ENCODE measurements at regions not wholly inside any gene's neighbourhood (a gene's known extent, or its start where the extent isn't known, plus 50 kb on each side); places are given as distances from the start of the nearest gene placed in this dataset.

- DNase-seq (ENCODE audit: low read depth): no peak
Observed at GRCh38 chr16:5433587-5433986, 336.0 kb upstream of the EEF2KMT start.

DNA sequence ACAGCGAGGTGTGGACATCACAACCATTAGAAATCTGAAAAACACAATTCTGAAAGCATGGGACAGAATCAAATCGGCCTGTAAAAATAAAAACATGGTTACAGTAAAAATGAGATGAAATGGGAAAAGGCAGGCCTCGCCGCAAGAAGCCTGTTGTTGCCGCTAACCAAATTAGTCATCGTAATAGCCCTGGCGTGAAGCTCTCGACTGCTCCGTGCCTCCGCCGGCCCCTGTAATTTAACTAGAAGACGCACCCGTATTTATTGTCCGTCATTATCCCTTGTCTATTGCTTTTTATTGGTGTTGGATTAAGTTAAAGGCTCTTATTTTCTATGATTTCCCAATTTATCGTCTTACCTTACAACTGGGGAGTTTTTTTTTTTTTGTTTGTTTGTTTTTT lies 334.6 kb upstream of the EEF2KMT start:
- no peak for DNase-seq (ENCODE audit: low read depth)

- DNase-seq (ENCODE audit: low read depth): no peak
Observed at GRCh38 chr16:5430598-5430997, 333.0 kb upstream of the EEF2KMT start.

GRCh38 chr16:5428932-5429331 lies 331.3 kb upstream of the EEF2KMT start:
- DNase-seq (ENCODE audit: low read depth): no peak

DNA sequence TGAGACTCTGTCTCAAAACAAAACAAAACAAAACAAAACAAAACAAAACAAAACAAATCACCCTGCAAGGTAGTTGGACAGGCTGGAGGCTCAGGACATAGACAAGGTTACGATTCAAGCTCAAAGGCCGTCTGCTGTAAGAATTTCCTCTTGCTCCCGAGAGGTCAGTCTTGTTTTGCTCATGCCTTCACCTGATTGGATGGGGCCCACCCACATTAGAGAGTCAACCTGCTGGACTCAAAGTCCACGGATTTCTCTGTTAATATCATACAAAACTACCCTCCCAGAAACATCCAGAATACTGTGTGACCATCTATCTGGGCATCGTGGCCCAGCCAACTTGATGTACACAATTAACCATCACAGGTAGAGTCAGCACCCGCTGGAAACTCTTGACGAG lies 330.0 kb upstream of the EEF2KMT start:
- no peak for DNase-seq (ENCODE audit: low read depth)

GRCh38 chr16:5422643-5423496 lies 325.3 kb upstream of the EEF2KMT start:
- DNase-seq (ENCODE audit: low read depth): no peak

GRCh38 chr16:5422047-5422446 lies 324.5 kb upstream of the EEF2KMT start:
- no peak for DNase-seq (ENCODE audit: low read depth)

- DNase-seq (ENCODE audit: low read depth): no peak
Observed at GRCh38 chr16:5416013-5416412, 318.4 kb upstream of the EEF2KMT start.

DNA sequence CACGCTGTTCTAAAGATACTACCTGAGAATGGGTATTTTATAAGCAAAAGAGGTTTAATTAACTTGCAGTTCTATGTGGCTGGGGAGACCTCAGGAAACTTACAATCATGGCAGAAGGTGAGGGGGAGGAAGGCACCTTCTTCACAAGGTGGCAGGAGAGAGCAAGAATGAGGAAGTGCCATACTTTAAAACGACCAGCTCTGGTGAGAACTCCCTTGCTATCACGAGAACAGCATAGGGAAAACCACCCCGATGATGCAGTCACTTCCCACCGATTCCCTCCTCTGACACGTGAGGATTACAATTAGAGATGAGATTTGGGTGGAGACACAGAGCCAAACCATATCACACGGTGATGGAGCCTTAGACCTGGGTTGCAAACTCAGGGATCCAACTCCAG lies 317.5 kb upstream of the EEF2KMT start:
- DNase-seq (ENCODE audit: low read depth): no peak

DNA sequence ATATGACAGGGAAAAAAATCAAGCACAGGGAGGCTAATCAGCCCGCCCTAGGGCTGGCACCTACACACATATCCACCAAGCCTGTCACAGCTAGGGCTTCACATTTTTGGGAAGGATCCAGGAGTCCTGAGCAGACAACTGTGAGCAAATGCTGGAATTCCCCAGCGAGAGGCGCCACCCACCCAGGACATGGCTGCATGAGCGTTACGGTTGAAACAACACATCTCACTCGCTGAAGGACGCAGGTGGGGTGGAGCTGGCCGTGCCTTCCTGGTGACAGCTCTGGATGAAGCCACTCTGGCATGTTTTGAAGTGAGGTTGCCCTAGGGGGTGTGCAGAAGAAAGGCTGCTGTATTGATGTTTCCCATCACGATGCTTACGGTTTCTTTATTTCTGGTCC lies 315.1 kb upstream of the EEF2KMT start:
- DNase-seq (ENCODE audit: low read depth): no peak

GRCh38 chr16:5398203-5398602 lies 300.6 kb upstream of the EEF2KMT start:
- no peak for DNase-seq (ENCODE audit: low read depth)

- no peak for DNase-seq (ENCODE audit: low read depth)
Observed at GRCh38 chr16:5396880-5397279, 299.3 kb upstream of the EEF2KMT start.

DNA sequence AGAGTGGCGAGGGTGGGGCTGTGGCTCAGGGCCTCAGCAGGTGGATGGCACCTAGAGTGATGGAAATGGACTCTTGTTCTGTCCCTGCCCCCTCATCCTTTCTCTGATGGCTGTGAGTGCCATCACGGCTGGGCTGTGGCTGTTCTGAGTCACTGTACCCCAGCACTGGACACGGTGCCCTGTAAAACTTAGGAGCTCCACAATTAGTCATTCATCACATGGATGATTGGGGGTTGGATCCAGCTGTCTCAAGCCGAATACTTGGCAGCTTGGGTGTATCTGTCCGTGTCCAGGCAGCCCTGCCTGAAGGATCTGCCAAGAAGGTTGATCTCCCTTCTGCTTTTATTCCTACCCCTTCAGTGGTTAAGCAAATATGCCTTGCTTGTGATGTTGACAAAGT lies 295.5 kb upstream of the EEF2KMT start:
- DNase-seq (ENCODE audit: low read depth): no peak

DNA sequence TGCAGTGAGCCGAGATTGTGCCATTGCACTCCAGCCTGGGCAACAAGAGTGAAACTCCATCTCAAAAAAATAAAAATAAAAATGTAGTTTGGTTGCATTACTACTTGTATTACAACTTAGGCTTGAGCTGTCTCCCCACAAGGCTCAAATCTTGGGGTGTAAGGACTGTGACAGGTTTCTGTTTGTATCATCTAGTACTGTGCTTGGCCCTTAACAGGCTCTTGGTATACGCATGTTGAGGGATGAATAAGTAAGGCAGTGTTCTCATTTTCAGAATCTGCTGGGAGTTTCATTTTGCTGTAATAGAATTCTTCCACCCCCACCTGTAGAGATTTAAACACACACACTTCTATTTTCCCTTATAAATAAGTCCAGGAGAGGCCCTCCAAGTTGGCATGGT lies 289.4 kb upstream of the EEF2KMT start:
- no peak for DNase-seq (ENCODE audit: low read depth)

GRCh38 chr16:5385811-5386210 lies 288.2 kb upstream of the EEF2KMT start:
- no peak for DNase-seq (ENCODE audit: low read depth)

GRCh38 chr16:5385115-5385514 lies 287.5 kb upstream of the EEF2KMT start:
- DNase-seq (ENCODE audit: low read depth): no peak

DNA sequence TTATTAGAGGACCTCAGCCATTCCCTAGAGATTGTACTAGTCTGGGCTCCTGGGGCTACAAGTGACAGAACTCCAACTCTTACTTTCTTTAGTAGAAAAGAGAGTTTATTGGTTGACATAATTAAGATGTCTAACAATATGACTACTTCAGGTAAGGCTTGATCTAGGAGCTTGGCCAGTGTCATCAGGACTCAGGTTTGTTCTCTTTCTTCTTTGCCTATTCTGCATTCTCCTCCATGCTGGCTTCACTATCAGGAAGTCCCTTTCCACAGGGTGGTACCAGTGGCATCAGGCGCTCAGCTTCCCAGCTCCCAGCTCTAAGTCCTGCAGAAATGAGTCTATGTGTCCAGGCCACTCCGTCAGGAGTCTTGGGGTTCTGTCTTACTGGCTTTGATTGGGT lies 286.1 kb upstream of the EEF2KMT start:
- DNase-seq (ENCODE audit: low read depth): no peak

DNA sequence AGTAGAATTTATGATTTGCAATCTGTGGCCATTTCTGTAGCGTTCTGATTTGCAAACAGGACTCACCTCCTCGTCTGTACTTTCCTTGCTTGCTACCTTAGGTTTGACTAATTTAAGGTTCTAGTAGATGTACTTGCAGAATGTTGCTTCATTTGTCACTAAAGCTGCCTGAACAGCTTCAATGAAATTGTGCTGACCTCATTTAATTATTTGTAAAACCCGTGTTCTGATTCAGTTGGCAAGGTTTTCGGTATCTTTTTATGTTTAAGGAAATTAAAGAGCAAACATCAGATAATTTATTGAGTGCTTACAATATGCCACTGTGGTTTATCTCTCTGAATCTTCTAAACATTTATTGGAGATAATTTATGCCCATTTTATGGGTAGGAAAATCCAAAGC lies 284.9 kb upstream of the EEF2KMT start:
- no peak for DNase-seq (ENCODE audit: low read depth)

DNA sequence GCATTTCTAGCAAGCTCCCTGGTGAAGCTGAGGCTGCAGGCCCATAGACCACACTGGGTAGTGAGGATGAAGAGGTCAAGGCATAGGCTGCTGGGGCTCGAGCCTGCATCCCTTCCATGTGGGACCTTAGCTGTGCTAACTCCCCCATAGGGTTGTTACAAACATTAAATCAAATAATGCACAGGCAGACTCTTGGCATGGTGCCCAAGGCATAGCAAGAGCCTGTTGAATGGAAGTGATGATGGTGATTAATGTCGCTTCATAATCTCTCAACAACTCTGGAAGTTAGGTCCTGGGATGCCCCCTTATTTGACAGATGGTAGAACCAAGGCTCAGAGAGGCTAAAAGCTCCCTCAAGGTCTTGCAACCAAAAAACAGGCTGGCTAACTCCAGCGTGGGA lies 283.9 kb upstream of the EEF2KMT start:
- DNase-seq (ENCODE audit: low read depth): no peak

DNA sequence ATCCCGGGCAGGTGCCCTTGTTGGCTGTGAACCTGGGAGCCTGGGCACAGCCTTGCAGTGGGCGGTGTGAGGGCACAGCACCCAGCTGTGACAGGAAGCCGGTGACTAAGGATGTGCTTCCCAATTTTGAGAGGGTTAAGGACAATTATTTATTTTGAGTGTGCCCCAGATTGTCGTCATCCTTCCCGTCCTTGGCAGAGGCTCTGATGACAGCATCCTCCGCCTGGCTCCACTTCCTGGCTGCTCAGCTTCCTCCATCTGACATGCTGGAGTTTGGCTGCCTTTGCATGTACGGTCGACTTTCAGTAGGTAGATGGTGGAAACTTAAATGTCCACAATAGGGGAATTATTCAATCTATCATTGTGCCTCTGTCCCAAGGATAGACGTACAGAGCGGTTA lies 282.4 kb upstream of the EEF2KMT start:
- no peak for DNase-seq (ENCODE audit: low read depth)

DNA sequence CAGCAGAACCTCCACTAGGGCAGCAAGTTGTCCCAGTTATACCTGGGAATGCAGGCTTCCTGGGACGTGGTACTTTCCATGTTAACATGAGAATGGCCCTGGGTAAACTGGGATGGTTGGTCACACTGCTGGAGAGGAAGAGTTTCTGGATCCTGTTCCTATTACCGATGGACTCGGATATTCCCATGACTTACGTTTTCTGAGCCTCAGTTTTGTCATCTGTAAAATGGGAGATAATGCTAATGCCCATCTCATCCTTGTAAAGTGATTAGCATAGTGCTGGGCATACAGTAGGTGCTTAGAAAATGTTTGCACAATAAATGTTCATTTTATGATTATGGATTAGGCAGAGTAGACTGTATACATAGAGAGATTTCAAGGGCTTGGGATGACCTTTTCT lies 280.9 kb upstream of the EEF2KMT start:
- DNase-seq (ENCODE audit: low read depth): no peak

DNA sequence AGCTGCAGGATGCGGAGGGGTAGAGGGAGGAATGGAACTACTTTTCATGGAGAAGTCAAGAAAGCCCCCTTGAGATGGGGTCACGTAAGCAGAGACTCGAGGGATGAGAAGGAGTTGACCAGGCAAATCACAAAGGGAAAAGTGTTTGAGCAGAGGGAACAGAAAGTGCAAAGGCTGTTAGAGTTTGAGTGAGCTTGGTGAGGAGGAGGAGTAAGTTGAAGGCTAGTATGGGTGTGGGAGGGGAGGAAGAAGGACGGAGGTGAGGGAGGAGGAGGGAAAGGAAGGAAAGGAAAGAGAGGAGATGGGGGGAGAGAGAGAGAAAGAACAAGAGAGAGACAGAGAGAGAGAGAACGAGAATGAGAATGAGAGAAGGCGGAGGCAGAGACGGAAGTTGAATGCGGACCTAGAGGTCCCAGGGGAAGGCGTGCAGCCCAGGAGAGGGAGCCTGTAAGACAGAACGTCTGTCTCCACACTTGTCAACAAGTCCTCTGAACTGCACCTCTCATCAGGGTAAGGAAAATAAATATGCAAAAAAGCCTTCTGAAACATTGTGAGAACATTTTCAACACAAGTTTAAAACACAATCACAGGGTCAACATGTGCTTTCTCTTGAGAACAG lies 279.8 kb upstream of the EEF2KMT start:
- no peak for DNase-seq (ENCODE audit: low read depth)

DNA sequence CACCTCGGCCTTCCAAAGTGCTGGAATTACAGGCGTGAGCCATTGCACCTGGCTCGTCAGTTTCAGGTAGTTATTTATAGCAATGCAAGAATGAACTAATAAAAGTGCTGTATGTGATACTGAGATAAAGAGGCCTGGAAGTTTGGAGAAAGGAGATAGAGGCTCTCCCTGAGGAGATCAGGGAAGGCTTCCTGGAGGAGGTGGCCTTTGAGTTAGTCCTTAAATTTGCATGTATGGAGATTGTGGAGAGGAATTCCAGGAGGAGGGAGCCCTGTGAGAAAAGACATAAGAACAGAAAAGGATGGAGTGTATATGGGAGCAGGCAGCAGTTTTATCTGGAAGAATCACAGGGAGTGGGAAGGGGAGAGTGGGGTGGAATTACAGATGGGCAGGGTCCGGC lies 276.6 kb upstream of the EEF2KMT start:
- no peak for DNase-seq (ENCODE audit: low read depth)

DNA sequence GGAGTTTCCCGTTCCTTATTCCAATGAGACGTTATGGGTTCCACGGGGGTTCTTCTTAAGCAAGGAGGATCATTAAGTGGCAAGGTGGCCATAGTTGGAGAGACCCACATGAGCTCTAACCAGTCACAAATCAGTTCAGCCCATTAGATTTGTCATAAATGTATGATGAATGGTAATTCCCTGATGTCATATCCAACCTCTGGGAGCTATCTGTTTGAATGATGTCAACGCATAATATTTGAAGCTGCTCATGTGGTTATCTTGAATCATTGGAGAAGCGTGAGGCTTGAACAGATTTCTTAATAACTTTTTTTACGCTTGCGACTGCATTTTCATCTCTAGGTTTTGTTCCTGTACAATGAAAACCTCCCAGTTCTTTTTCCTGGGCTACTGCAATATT lies 270.4 kb upstream of the EEF2KMT start:
- no peak for DNase-seq (ENCODE audit: low read depth)

Data from activated T-cell treated with anti-CD3 and anti-CD28 coated beads for 48 hours (primary cell).